Stimulated activated CD8-positive, alpha-beta memory T cell treated with anti-CD3 and anti-CD28 coated beads, Interleukin-15, amount 100 ng/mL, for 48 hours (primary cell): ENCODE measurements at regions not wholly inside any gene's neighbourhood (a gene's known extent, or its start where the extent isn't known, plus 50 kb on each side); places are given as distances from the start of the nearest gene placed in this dataset.
"Not testable (repeated sequence)": the region's sequence is repeated elsewhere in the genome, so short reads cannot be mapped to it uniquely, and the experiment has no call there.

Source experiments
- DNase-seq, 2 donors: peaks; one replicate each; pipeline ENCODE4 v3.0.0-alpha.2; 2020; ENCODE audit warnings: low read depth in 2 of 2

- DNase-seq = no peak
These were observed 730.7 kb upstream of the SLIT2 start for GRCh38 chr4:19520939-19521520.

- DNase-seq = no peak
These were observed 737.2 kb upstream of the SLIT2 start for GRCh38 chr4:19514276-19515070.

- no peak for DNase-seq
These were observed 739.6 kb upstream of the SLIT2 start for GRCh38 chr4:19512086-19512485.

- no peak for DNase-seq
These were observed 740.7 kb upstream of the SLIT2 start for GRCh38 chr4:19510993-19511392.

GRCh38 chr4:19508442-19508841, 743.3 kb upstream of the SLIT2 start:
- DNase-seq = no peak

GRCh38 chr4:19497705-19498104, 754.0 kb upstream of the SLIT2 start:
- no peak for DNase-seq

GRCh38 chr4:19496756-19497155, 754.9 kb upstream of the SLIT2 start:
- DNase-seq = no peak

GRCh38 chr4:19494961-19495360, 756.7 kb upstream of the SLIT2 start:
- no peak for DNase-seq

GRCh38 chr4:19492606-19493005, 759.1 kb upstream of the SLIT2 start:
- no peak for DNase-seq

- DNase-seq = no peak
These were observed 765.3 kb upstream of the SLIT2 start for GRCh38 chr4:19486400-19486799.

- no peak for DNase-seq
These were observed 772.9 kb upstream of the SLIT2 start for GRCh38 chr4:19478791-19479190.

- no peak for DNase-seq
These were observed 778.1 kb upstream of the SLIT2 start for GRCh38 chr4:19473569-19473968.

- DNase-seq = no peak
These were observed 779.0 kb upstream of the SLIT2 start for GRCh38 chr4:19472666-19473065.

GRCh38 chr4:19470001-19470400, 781.7 kb upstream of the SLIT2 start:
- DNase-seq = not testable (repeated sequence)

GRCh38 chr4:19462117-19462516, 789.6 kb upstream of the SLIT2 start:
- no peak for DNase-seq

GRCh38 chr4:19455850-19456602, 795.7 kb upstream of the SLIT2 start:
- DNase-seq = no peak

- no peak for DNase-seq
These were observed 796.5 kb upstream of the SLIT2 start for GRCh38 chr4:19455196-19455595.

GRCh38 chr4:19438233-19438632, 813.5 kb upstream of the SLIT2 start:
- no peak for DNase-seq

GRCh38 chr4:19437008-19437407, 814.7 kb upstream of the SLIT2 start:
- DNase-seq = no peak

GRCh38 chr4:19429684-19430083, 822.0 kb upstream of the SLIT2 start:
- no peak for DNase-seq

- DNase-seq = no peak
These were observed 826.6 kb upstream of the SLIT2 start for GRCh38 chr4:19425146-19425545.

GRCh38 chr4:19417256-19417655, 834.4 kb upstream of the SLIT2 start:
- no peak for DNase-seq

GRCh38 chr4:19416146-19416545, 835.6 kb upstream of the SLIT2 start:
- no peak for DNase-seq
